Cerebellar cortex (tissue), 1 donor: ENCODE measurements at regions not wholly inside any gene's neighbourhood (a gene's known extent, or its start where the extent isn't known, plus 50 kb on each side); places are given as distances from the start of the nearest gene placed in this dataset.
A peak's percentile ranks its signal among the peaks of the same experiment; 100 is the strongest.
"Not testable (repeated sequence)": the region's sequence is repeated elsewhere in the genome, so short reads cannot be mapped to it uniquely, and the experiment has no call there.

Experiments used
- DNase-seq: peaks from one replicate; pipeline ENCODE4 v3.0.0-alpha.2; 2015; ENCODE audit warnings: low spot score

GRCh38 chr5:2168601-2169429 lies 286.1 kb upstream of the IRX4 start:
- peak; percentile 51 for DNase-seq

GRCh38 chr5:2167671-2168070 lies 284.9 kb upstream of the IRX4 start:
- DNase-seq: peak; percentile 36

GRCh38 chr5:2166979-2167377 lies 284.3 kb upstream of the IRX4 start:
- DNase-seq: no peak

- DNase-seq: no peak
Observed at GRCh38 chr5:2166306-2166978, 283.7 kb upstream of the IRX4 start.

GRCh38 chr5:2165615-2166305 lies 283.0 kb upstream of the IRX4 start:
- DNase-seq: no peak

GRCh38 chr5:2165203-2165602 lies 282.5 kb upstream of the IRX4 start:
- no peak for DNase-seq

GRCh38 chr5:2164586-2164985 lies 281.9 kb upstream of the IRX4 start:
- no peak for DNase-seq

- DNase-seq: no peak
Observed at GRCh38 chr5:2163940-2164490, 281.3 kb upstream of the IRX4 start.

- DNase-seq: no peak
Observed at GRCh38 chr5:2163060-2163856, 280.5 kb upstream of the IRX4 start.

- no peak for DNase-seq
Observed at GRCh38 chr5:2160811-2161210, 278.1 kb upstream of the IRX4 start.

- DNase-seq: no peak
Observed at GRCh38 chr5:2158767-2159166, 276.0 kb upstream of the IRX4 start.

- no peak for DNase-seq
Observed at GRCh38 chr5:2158109-2158508, 275.4 kb upstream of the IRX4 start.

GRCh38 chr5:2157372-2157771 lies 274.6 kb upstream of the IRX4 start:
- DNase-seq: no peak

GRCh38 chr5:2156358-2157059 lies 273.8 kb upstream of the IRX4 start:
- no peak for DNase-seq

GRCh38 chr5:2155556-2155955 lies 272.8 kb upstream of the IRX4 start:
- no peak for DNase-seq

GRCh38 chr5:2153802-2154201 lies 271.1 kb upstream of the IRX4 start:
- no peak for DNase-seq

- DNase-seq: no peak
Observed at GRCh38 chr5:2153350-2153749, 270.6 kb upstream of the IRX4 start.

GRCh38 chr5:2151301-2151888 lies 268.7 kb upstream of the IRX4 start:
- DNase-seq: not testable (repeated sequence)

- DNase-seq: no peak
Observed at GRCh38 chr5:2149195-2149539, 266.4 kb upstream of the IRX4 start.

- no peak for DNase-seq
Observed at GRCh38 chr5:2148312-2149194, 265.8 kb upstream of the IRX4 start.
